Left lung (tissue), 4 donors: ENCODE measurements at regions not wholly inside any gene's neighbourhood (a gene's known extent, or its start where the extent isn't known, plus 50 kb on each side); places are given as distances from the start of the nearest gene placed in this dataset.
A peak's percentile ranks its signal among the peaks of the same experiment; 100 is the strongest.
"Not testable (repeated sequence)": the region's sequence is repeated elsewhere in the genome, so short reads cannot be mapped to it uniquely, and the experiment has no call there.

Source experiments
- ATAC-seq: fragments of 200-7000 bp; cut with Tn5 transposase; one replicate; pipeline ENCODE4 v1.9.1; 2020; ENCODE audit warnings: moderate library complexity
- DNase-seq, 4 donors: peaks; one replicate each; pipeline ENCODE4 v3.0.0-alpha.2; 2013 to 2020
- H3K27ac ChIP-seq, 2 donors: fragments of 200-600 bp; sonication (generic) in 1 of 2; one replicate each; pipeline versions ENCODE4 v1.5.0 to v1.8.0; 2020 to 2021
- H3K27me3 ChIP-seq, 2 donors: fragments of 200-600 bp; sonication (generic) in 1 of 2; one replicate each; pipeline versions ENCODE4 v1.5.0 to v1.8.0; 2020 to 2021
- H3K36me3 ChIP-seq, 2 donors: fragments of 200-600 bp; sonication (generic) in 1 of 2; one replicate each; pipeline versions ENCODE4 v1.5.0 to v1.8.0; 2020 to 2021
- H3K4me1 ChIP-seq, 2 donors: fragments of 200-600 bp; one replicate each; pipeline ENCODE4 v1.8.0; 2021
- H3K4me3 ChIP-seq, 2 donors: fragments of 200-600 bp; sonication (generic) in 1 of 2; one replicate each; pipeline versions ENCODE4 v1.5.0 to v1.8.0; 2020 to 2021; ENCODE audit warnings: mild to moderate bottlenecking in 1 of 2
- H3K9me3 ChIP-seq, 2 donors: fragments of 200-600 bp; sonication (generic) in 1 of 2; one replicate each; pipeline versions ENCODE4 v1.5.0 to v1.8.0; 2020 to 2021
- CTCF ChIP-seq, 2 donors: fragments of 200-600 bp; sonication (generic) in 1 of 2; IDR thresholded peaks; one replicate each; pipeline versions ENCODE4 v1.5.0 to v1.8.0; 2021; ENCODE audit warnings: antibody characterized with exemption in 2 of 2
- intact Hi-C, 2 donors: fragments of 100-400 bp; cut with DNase I; formaldehyde crosslinking; loops; one replicate each; pipeline versions ENCODE4 v1.11.2 to v1.14.2; 2022
- donor health status: DM: no; HTN: yes; CAD: no.
- donor health status: DM: no; HTN: no; CAD: no.

GRCh38 chr13:76822698-76823267, 63.4 kb downstream of the KCTD12 start:
- Histone ChIP-seq H3K36me3 (no peaks in the 10 kb centered on the region), H3K9me3 (no peaks in the 10 kb centered on the region), H3K4me1 (no peaks in the 10 kb centered on the region), H3K4me3 (no peak overlapping the region), H3K27me3 (no peaks in the 10 kb centered on the region), H3K27ac (no peak overlapping the region)
- peak; percentile 83 for ATAC-seq
- peak in 1 of 2 donors; percentile 19 for TF ChIP-seq CTCF (IDR thresholded peaks at IDR 0.05)
- intact Hi-C loops, result no loop called here
- DNase-seq, result no peak

GRCh38 chr13:76821222-76821621, 65.0 kb downstream of the KCTD12 start:
- H3K4me1 ChIP-seq, H3K36me3 ChIP-seq, DNase-seq, H3K27ac ChIP-seq, H3K4me3 ChIP-seq, H3K27me3 ChIP-seq, H3K9me3 ChIP-seq, intact Hi-C loops, ATAC-seq: not testable (repeated sequence)

GRCh38 chr13:76820759-76821158, 65.4 kb downstream of the KCTD12 start:
- no peak overlapping the region for H3K4me3 ChIP-seq
- H3K36me3 ChIP-seq, result no peaks in the 10 kb centered on the region
- H3K9me3 ChIP-seq, result no peaks in the 10 kb centered on the region
- intact Hi-C loops, result no loop called here
- ATAC-seq, result peak; percentile 52
- H3K4me1 ChIP-seq, result no peaks in the 10 kb centered on the region
- TF ChIP-seq CTCF (IDR thresholded peaks at IDR 0.05), result no peak
- H3K27ac ChIP-seq, result no peak overlapping the region
- H3K27me3 ChIP-seq, result no peaks in the 10 kb centered on the region
- DNase-seq, result no peak

- H3K27ac ChIP-seq, result no peak overlapping the region
- DNase-seq (no peak), ATAC-seq (no peak)
- intact Hi-C loops, result no loop called here
- H3K27me3 ChIP-seq, result no peaks in the 10 kb centered on the region
- TF ChIP-seq CTCF (IDR thresholded peaks at IDR 0.05), result no peak
- no peaks in the 10 kb centered on the region for H3K9me3 ChIP-seq
- H3K4me1 ChIP-seq, result no peaks in the 10 kb centered on the region
- H3K4me3 ChIP-seq, result no peak overlapping the region
- H3K36me3 ChIP-seq, result no peaks in the 10 kb centered on the region
Measured at GRCh38 chr13:76816394-76816793, 69.8 kb downstream of the KCTD12 start.

GRCh38 chr13:76815344-76815743, 70.9 kb downstream of the KCTD12 start:
- TF ChIP-seq CTCF (IDR thresholded peaks at IDR 0.05), result no peak
- ATAC-seq (no peak), DNase-seq (no peak)
- no peaks in the 10 kb centered on the region for H3K36me3 ChIP-seq
- H3K27ac ChIP-seq, result no peak overlapping the region
- no peak overlapping the region for H3K4me3 ChIP-seq
- H3K9me3 ChIP-seq, result peaks cover 0 to 4% of the 10 kb centered on the region in 2 donors
- intact Hi-C loops, result no loop called here
- H3K4me1 ChIP-seq, result no peaks in the 10 kb centered on the region
- no peaks in the 10 kb centered on the region for H3K27me3 ChIP-seq

GRCh38 chr13:76813891-76814290, 72.3 kb downstream of the KCTD12 start:
- Histone ChIP-seq H3K36me3 (no peaks in the 10 kb centered on the region), H3K4me1 (no peaks in the 10 kb centered on the region), H3K27me3 (no peaks in the 10 kb centered on the region), H3K9me3 (peaks cover 0 to 11% of the 10 kb centered on the region in 2 donors), H3K27ac (no peak overlapping the region), H3K4me3 (no peak overlapping the region)
- ATAC-seq (no peak), DNase-seq (no peak)
- no peak for TF ChIP-seq CTCF (IDR thresholded peaks at IDR 0.05)
- intact Hi-C loops, result no loop called here
